ENCODE measurements at regions not wholly inside any gene's neighbourhood (a gene's known extent, or its start where the extent isn't known, plus 50 kb on each side); places are given as distances from the start of the nearest gene placed in this dataset.

- DNase-seq, result no peak
Observed at GRCh38 chr10:43754569-43755260, 106.0 kb upstream of the ZNF32 start.

GRCh38 chr10:43753397-43754061, 104.8 kb upstream of the ZNF32 start:
- DNase-seq, result no peak

GRCh38 chr10:43752682-43753081, 104.0 kb upstream of the ZNF32 start:
- DNase-seq, result no peak

DNA sequence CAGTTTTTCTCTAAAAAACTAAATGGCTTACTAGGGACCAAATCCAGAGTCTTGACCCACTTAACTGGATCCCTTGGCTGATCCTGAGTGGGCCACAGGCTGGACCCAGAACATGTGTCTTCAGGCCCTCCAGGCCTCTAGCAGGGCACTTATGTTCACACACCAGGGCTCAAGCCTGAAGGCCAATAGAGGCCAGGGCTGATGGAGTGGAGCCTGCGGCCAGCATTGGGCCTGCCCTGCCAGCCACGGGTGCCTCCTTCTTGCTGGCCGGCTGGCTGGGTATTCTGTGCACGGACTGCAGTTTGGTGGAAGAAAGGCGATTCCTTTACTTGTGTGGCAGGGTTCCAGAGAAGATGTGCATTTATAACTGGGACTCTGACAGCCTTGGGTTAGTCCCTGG, 103.0 kb upstream of the ZNF32 start:
- no peak for DNase-seq

GRCh38 chr10:43749940-43750552, 101.4 kb upstream of the ZNF32 start:
- DNase-seq, result peak; percentile 9

- no peak for DNase-seq
Observed at GRCh38 chr10:43749145-43749576, 100.5 kb upstream of the ZNF32 start.

DNA sequence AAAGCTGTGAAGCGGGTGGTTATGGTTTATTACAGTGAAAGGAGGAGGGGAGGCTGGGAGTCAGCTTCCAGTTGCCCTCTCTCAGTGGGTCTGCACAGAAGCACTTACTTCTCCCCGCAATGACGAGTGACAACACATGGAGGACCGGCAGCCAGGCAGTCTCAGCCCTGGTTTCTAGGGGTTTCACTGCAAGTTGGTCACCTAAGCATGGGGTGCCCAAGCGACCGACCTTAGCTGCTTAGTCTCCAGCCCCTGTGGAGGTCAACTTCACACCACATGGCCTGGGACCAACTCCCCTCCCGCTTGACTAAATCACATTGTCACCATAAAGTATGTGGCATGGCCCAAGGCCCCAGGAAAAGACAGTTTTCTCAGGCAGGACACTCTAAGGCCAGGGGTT, 99.9 kb upstream of the ZNF32 start:
- DNase-seq, result no peak

DNA sequence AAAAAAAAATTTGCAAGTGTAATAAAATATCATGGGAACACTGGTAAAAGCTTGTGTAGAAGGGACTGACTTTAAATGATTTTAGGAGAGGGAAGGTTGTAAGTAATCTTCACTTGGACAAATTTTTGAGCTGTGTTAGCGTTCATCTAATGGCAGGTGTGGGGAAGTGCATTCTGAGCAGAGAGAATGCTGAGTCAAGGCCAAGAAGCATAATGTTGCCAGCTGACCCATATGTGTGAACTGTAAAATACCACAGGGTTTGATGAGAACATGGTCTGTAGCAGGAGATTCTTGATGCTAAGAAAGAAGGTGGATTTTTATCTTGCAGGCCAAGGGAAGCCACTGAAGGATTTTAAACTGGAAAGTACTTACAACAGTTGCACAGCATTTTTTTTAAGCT, 98.2 kb upstream of the ZNF32 start:
- peak; percentile 20 for DNase-seq

DNA sequence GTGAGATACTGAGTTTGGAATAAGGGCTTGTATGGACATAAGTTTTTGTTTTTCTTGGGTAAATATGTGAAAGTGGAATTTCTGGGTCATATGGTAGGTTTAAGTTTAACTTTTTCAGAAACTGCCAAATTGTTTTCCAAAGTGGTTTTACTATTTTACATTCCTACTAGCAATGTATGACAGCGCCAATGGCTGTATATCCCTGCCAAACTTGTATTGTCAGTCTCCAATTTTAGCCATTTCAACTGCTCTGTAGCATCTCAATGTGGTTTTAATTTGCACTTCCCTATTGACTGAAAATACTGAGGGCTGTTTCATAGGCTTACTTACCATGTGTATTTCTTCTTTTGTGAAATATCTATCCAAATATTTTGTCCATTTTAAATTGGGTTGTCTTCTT, 90.5 kb upstream of the ZNF32 start:
- DNase-seq, result no peak

DNA sequence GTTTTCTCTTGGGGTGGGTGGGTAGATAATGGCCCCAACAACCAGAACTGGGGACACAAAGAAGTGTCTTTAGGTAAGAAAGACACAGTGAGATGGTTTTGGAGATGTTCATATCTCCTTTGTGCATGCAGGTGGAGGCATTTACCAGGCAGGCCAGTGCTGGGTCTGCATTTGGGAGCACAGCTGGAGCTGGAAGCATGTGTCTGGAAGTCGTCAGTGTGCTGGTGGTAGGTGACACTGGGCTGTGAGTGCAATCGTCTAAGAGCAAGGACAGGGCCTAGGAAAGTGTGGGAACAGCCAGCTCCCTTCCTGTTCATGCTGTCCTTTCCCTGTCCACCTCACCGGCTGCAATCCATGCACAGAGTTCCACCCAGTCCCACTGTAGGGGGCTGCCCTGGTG, 88.3 kb upstream of the ZNF32 start:
- DNase-seq, result no peak

DNA sequence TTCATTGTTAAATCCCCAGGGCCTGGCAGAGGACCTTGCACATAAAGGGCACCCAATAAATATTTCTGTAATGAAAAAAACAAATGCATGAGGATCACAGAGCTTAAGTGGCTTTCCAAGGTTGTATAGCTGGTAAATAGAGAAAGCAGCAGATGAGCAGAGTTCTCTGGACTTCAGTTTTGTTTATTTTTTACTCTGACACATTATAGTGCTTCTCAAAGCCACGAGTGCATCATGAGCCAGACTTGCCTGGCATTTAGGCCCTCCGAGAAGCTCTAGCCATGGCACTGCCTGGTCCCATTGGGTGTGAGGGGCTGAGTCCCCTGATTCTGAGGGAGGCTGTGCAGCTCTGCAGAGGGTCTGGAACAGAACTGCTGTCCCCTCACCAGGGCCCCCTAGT, 87.2 kb upstream of the ZNF32 start:
- no peak for DNase-seq

- no peak for DNase-seq
Observed at GRCh38 chr10:43734716-43735115, 86.0 kb upstream of the ZNF32 start.

DNA sequence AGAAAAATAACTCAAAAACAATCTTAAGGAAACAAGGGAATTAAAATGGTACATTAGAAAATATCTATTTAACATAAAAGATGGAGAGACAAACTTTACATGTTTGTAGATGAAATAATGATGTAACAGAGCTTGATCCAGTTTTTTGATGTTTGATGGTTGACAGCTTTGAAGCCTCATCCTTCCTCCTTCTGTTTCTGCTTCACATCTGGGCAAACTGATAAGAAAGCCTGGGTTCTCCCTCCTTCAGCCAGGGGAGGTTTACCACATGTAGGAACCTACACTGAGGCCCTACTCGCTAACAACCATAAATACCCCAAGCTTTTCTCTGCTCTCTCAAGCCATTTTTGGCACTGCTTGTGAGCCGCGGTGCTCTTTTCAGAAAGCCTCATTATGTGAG, 82.8 kb upstream of the ZNF32 start:
- peak; percentile 89 for DNase-seq

GRCh38 chr10:43728425-43728824, 79.7 kb upstream of the ZNF32 start:
- no peak for DNase-seq

DNA sequence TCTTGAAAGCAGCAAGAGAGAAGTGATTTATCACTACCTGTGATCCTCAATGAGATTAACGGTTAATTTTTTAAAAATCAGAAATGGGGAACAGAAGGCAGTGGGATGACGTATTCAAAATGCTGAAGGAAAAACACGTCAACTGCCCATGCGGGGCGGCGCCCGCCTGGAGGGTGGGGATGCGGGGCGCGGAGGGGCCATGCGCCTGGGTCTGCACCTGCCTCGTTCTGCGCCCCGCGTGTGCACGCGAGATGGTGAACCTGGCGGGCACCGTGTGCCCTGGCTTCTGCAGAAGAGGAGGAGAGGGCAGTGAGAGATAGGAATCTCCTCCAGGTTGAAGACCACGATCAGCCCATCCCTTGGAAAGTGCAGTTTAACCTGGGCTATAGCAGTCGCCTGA, 79.3 kb upstream of the ZNF32 start:
- no peak for DNase-seq

GRCh38 chr10:43715334-43715733, 66.7 kb upstream of the ZNF32 start:
- DNase-seq, result no peak

DNA sequence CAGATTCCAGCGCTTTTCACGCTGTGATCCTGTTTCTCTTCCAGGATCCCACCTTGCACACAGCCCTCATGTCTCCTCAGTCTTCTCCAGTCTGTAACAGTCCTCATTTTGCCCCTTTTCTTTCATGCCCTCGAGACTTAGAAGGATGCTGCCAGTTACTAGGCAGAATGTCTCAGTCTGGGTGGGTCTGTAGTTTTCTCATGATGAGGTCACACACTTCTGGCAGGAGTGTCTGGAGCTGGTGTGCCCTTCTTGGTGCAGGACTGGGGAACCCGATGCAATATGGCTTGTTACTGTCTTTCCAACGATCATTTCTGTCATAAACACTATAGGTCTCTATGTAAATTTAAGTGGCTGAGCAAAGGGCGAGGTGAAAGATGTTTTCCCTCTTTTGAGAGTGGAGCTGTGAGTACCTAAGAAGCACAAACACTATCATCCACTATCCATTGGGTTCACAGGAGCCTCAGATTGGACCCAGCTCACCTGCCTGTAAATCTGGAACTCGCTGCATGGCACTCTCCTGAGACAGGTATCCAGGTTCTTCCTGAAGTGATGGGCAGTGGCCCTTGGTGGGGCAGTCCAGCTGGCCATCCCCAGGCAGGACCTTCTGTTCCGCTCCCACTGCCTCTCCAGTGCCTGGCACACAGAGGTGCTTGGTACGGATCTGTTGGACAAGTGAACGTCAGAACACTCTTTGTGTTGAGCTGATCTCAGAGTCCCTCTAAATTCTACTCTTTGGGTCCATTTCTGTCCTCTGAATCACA, 64.3 kb upstream of the ZNF32 start:
- no peak for DNase-seq

DNA sequence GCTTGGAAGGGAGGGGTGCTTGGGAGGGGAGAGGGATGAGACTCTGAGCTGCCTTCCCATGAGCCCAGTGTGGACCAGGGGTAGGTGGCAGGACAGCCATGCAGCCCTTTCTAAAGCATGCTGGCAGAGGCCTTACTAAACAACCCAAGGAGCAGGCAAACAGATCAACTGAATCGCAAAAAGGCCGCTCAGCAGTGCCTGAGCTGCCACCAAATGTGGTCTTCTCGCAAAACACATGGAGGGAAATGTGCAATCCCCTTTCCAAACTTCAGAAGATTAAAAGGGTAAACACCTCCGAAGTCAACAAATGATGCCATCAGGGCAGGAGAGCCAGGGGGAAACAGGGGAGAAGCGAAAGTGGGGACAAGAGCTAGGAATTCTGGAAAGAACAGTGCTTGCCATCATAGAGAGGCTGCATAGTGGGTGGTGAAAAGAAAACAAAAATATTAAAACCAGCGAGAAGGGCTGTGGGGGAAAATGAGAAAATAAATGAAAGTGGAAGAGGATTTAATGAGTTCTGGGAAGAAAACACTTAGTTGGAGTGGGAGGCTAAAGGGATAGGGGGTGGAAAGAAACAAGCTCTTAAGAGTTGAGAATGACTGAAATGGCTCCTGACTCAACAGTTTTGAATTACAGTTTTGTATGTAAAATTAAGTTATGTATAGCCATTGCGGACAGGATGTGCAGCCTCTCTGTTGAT, 62.2 kb upstream of the ZNF32 start:
- DNase-seq, result no peak

DNA sequence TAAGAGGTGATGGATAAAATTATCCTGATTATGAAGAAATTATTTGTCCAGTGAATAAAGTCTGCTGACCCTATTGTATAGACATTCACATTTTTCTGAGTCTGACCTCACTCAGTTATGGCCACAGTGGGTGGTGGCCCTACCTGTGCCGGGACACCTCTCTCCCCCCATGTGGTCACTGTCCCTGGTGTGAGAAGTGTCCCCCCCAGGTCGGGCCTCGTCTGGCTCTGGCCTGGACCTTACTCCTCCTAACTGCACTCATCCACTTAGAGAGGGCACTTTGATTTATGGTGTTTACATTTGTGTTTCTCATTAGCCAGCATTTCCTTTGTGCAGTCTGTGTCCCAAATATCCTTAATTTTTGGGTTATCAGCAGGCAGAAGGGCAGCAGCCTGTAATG, 59.6 kb upstream of the ZNF32 start:
- no peak for DNase-seq

- DNase-seq, result no peak
Observed at GRCh38 chr10:43707770-43708169, 59.1 kb upstream of the ZNF32 start.

GRCh38 chr10:43706166-43706565, 57.5 kb upstream of the ZNF32 start:
- DNase-seq, result no peak

GRCh38 chr10:43703286-43703685, 54.6 kb upstream of the ZNF32 start:
- no peak for DNase-seq

- DNase-seq, result no peak
Observed at GRCh38 chr10:43702936-43703281, 54.2 kb upstream of the ZNF32 start.

Data from hematopoietic multipotent progenitor cell treated with erythropoietin and hydrocortisone succinate and interleukin-3 and kit ligand, for 4 days (in vitro differentiated cells).